GM08714 (cell line): ENCODE measurements at regions not wholly inside any gene's neighbourhood (a gene's known extent, or its start where the extent isn't known, plus 50 kb on each side); places are given as distances from the start of the nearest gene placed in this dataset.
A peak's percentile ranks its signal among the peaks of the same experiment; 100 is the strongest.
"Not testable (repeated sequence)": the region's sequence is repeated elsewhere in the genome, so short reads cannot be mapped to it uniquely, and the experiment has no call there.

Experiments used
- H3K4me3 ChIP-seq: fragments of 200-500 bp; sonication (Bioruptor generic); 2 replicates; pipeline ENCODE4 v1.5.1; 2014; ENCODE audit warnings: mild to moderate bottlenecking, low read length, inconsistent platforms
- ZNF274 ChIP-seq: IDR thresholded peaks from 2 replicates; pipeline ENCODE4 v1.6.1; 2012; ENCODE audit warnings: mild to moderate bottlenecking, low read depth, low read length

DNA sequence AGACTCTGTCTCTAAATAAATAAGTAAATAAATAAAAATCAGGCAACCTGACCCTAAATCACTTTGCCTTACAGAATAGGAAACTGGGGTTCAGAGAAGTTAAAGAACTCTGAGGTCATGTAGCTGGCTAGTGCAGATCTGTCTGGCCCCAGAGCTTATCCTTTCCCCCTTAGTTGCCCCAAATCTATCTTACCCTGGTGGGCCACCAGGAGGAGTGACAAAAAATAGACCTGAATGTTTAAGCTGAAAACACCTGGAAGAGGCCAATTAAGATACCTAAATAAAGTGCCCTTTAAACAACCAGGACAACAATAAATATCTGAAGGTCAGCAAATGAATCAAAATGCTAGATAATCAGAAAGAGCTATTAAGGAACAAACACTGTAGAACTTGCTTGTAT is 59.7 kb downstream of the TEX35 start:
- H3K4me3 ChIP-seq = no peak overlapping the region
- no peak for TF ChIP-seq ZNF274

DNA sequence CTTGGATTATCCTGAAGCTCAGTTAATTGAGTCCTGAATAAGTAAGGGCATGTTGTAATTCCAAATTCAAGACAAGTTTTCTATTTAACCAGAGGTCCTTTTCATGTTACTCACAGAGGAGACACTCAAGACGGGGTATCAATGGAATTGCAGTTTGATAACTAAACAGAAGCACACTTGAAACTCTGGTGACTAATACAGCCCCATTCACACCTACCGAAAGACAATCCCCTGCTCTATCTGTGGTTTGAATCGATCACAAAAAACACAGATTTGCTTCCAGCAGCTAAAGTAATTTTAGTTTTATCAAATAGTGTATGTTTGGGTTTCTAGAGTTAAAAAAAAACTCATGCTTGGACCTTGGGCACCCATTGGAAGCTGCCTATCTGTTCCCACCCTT is 60.4 kb downstream of the TEX35 start:
- no peak for TF ChIP-seq ZNF274
- H3K4me3 ChIP-seq = no peak overlapping the region

DNA sequence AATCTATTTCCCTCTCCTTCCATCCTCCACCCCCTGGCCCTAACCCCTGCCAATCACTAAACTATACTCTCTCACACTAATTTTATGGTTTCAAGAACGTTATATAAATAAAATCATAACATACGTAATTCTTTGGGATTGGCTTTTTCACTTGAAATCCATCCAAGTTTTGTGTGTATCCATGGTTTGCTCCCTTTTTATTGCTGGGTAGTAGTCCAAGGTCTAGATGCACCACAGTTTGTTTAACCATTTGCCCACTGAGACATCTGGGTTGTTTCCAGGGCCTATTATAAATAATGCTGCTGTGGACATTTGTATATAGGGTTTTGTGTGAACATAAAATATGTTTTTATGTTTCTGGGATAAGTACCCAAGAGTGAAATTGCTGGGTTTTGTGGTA is 61.4 kb downstream of the TEX35 start:
- no peak overlapping the region for H3K4me3 ChIP-seq
- no peak for TF ChIP-seq ZNF274

DNA sequence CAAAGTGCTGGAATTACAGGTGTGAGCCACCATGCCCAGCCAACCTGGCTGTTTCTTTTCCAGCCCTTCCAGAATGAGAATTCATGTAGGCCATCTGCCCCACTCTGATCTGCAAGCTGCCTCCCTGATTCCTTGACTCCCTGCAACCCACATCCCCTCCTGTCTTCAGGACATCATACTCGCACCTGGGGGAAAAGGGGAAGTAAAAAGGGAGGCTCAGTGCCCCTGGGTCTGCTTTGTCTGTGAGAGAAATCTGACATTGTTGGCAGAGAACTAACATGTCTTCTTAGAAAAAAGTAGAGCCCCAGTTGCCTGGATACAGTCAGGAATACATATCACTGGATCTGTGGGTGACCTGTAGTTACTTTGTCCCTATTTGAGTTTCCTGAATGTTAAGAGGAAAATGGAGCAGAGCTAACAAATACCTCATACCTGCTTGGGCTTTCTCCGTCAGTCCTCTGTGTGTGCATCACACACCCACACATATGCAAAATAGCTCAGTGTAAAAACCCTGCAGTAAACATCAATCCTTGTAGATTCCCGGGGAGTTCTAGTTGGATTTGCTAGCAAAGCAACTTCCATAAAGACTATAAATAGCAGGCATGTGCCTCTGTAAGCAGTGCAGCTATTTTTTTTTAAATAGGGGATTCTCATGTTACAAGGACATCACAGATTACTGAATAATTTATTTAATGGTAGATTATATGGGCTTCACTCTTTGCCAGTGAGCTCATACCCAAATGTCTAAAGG is 62.9 kb downstream of the TEX35 start:
- no peak overlapping the region for H3K4me3 ChIP-seq

DNA sequence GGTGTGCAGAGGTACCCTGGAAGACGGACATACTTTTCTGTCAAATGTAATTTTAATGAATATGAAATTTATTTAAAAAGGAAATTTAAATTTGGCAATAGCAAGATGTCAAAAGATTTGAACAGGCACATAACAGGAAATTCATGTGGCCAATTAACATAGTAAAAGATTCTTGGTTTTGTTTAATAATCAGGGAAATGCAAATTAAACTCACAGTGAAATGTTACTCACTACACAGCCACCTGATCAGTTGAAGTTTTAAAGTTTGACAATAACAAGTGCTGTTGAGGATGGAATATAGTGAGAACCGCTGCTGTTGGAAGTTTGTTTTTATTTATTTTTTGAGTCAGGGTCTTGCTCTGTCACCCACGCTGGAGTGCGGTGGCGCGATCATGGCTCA is 63.9 kb downstream of the TEX35 start:
- no peak for TF ChIP-seq ZNF274
- H3K4me3 ChIP-seq = no peak overlapping the region

More for the DNA sequence above, 62.9 kb downstream of the TEX35 start:
- no peak for TF ChIP-seq ZNF274

DNA sequence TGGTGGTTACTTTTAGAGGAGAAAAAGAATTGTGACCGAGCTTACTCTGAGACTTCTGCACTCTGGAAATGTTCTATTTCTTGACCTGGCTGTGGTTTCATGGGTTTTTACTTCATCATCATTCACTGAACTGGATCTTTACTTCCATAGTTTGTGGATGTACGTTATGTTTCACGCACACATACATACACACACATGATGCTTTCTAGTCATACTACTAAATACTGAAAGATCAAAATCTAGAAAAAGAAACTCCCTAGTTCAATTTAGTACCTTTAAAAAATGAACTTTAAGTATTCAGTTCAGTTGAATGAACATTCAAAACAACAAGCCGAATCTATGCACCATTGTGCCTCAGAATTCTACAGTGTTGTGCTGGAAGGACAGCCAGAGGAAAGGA is 65.0 kb downstream of the TEX35 start:
- TF ChIP-seq ZNF274 = no peak
- H3K4me3 ChIP-seq = no peak overlapping the region; the same call in 1 of the 2 replicates

DNA sequence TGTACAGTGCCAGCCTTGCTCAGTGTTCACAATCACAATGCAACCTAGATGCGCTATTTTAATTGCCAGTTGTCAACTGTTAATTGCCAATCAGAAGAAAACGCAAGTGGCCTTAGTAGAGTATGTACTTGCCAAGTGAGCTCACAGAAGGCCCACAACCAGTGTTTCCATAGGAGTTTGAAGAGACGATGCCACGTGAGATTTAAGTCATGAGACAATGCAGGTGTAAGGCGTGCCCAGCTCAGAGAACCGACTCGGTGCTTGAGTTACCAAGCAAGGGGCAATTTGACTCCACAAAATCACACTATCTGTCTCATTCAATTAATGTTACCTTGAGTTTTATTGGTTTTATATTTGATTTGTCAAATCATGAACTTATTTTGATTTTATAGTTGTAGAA is 65.6 kb downstream of the TEX35 start:
- TF ChIP-seq ZNF274 = no peak
- no peak overlapping the region; the same call in 1 of the 2 replicates for H3K4me3 ChIP-seq

DNA sequence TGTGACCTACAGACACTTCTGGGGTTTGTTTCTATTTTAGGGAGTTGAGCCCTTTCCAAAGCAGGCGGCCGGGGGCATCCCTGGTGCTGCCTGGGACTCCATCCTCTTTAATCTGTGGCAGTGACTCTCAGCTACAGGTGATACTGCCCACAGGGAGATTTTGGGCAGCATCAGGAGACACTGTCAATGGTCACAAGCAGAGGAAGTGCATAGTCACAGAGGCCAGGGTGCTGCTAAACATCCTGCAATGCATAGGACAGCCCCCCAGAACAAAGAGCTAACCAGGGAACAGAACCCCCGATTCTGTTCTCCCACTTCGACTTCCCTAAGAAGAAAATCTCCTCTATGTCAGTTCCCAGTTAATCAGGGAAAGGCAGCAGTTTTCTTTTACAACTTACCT is 66.2 kb downstream of the TEX35 start:
- peak overlapping the region; percentile 30; the same call in 1 of the 2 replicates for H3K4me3 ChIP-seq
- no peak for TF ChIP-seq ZNF274

DNA sequence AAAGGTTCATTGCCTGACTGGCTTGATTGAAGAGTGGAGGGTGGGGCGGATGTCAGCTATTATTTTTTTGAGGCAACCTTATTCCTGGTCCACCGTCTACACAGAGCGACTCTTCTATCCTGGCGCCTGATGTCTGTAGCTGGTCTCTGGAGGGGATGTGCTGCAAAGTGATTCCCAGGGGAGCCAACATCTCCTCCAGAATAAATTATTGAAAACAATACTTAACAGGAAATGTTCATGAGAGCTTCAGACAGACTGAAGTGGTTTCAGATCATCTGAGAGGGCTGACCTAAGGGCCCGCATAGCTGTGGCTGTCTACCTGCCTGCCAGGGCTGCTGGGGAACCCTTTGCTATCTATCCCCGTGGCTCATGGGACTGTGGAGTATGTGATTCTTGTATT is 66.7 kb downstream of the TEX35 start:
- peak overlapping the region; percentile 30; the same call in 1 of the 2 replicates for H3K4me3 ChIP-seq
- TF ChIP-seq ZNF274 = no peak

DNA sequence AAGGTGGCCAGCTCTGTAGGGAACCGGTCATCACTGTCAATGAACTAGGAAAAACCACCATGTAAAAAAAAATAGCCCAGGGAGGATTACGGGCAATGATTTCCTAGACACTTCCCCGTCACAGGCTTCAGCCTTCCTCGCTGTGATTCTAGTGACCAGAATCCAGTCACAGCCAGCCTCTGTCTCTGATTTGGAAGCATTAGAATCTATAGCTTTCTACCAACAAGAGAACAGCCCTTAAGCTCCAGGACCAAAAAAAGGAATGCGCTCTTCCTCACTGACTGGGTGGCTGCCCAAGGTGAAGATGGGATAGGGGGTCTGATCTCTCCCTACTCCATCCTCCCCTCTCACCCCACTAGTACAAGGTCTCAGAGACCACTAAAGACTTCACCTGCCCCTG is 67.2 kb downstream of the TEX35 start:
- no peak overlapping the region; the same call in 1 of the 2 replicates for H3K4me3 ChIP-seq
- TF ChIP-seq ZNF274 = no peak

DNA sequence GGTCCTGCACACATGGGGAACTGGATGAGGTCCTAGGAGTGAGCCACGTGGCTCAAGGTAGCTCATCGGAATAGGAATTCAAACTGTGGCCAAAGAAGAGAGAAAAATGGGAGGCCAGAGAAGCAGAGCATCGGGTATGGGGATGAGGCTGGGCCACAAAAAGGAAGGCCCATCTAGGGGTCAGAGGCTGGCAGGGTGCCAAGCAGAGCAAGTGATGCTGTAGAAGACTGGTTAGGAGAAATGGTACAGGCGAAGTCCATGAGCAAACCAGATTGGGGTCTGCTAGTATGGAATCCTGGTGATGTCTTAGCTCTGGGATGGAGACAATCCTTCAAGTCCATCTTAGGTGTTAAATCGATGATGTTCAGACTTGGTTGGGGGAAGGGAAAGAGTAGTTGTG is 68.0 kb downstream of the TEX35 start:
- TF ChIP-seq ZNF274 = no peak
- H3K4me3 ChIP-seq = no peak overlapping the region; the same call in 1 of the 2 replicates

DNA sequence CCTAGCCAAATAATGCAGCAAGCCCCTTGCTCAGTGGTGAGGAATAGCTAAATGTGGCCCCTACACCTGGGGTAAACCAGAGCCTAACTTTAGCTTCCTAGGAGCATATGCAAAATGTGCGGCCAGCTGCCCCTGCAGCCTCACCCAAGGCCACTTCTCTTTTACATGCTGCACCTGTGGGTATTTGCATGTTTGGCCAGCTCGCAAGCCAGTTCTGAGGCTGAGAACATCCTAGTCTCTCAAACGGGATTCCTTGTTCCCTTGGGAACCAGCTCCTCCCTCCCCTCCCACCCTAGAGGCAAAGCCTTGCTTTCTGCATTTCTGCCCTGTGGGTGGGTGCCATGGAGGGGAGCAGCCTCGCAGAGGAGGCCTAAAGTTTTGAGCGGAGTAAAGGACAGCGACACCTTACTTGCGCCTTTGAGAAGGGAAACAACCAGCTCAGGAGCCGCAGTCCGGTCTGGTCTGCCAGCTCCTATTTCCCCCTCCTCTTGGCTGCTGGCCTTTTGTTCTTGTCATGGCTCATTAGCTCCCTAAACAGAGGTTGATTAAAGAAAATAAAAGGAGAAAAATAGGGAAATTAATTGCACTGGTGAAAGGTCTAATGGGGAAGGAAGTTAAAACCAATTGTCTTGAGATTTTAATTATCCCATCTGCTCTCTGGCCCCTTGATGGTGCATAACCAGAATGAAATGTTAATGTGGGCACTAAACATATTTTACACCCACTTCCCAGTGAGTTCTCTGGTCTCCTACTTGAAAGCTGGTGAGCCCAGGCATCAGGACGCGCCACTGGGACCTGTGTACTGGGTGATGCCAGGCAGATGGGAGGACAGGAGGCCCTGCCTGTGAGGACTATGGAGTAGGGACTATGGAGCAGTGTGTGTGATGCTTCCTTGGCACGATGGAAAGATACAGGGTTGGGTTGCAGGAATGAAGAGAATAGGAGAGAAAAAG is 68.7 kb downstream of the TEX35 start:
- H3K4me3 ChIP-seq = no peak overlapping the region; the same call in 1 of the 2 replicates
- no peak for TF ChIP-seq ZNF274

DNA sequence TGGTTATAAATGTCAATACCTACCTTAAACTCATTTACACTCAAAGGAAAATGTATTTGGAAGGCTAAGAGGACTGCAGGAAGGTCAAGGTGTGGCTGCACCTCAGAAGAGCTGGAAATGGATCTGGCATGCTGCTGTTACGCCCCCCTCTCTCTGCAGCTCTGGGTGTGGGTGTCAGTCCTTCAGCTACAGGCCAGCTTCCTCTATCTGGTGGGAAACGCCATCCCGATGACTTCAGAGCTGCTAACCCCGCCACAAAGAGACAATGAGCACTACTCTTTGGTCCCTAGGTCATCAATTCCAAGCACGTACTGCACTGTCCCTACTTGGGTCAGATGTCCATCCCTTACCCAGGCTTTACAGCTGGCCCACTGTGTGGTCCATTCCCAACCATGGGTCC is 74.2 kb downstream of the TEX35 start:
- TF ChIP-seq ZNF274 = no peak
- H3K4me3 ChIP-seq = no peak overlapping the region

DNA sequence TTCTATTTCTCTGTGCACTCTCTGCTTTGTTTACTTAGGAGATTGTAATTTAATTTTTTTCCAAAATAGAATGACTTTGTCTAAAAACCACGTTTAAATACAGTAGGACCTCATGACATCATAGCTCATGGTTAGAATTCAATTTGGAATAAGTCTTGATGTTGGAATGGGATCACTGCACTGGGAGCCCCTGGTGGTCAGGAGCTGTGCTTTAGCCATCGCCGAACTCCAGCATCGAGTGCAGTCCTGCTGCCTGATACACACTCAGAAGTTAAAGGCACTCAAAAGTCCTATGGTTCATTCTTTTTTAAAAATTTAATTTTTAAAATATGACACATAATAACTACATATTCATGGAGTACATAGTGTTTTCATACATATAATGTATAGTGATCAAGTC is 75.1 kb downstream of the TEX35 start:
- TF ChIP-seq ZNF274 = no peak
- H3K4me3 ChIP-seq = no peak overlapping the region

DNA sequence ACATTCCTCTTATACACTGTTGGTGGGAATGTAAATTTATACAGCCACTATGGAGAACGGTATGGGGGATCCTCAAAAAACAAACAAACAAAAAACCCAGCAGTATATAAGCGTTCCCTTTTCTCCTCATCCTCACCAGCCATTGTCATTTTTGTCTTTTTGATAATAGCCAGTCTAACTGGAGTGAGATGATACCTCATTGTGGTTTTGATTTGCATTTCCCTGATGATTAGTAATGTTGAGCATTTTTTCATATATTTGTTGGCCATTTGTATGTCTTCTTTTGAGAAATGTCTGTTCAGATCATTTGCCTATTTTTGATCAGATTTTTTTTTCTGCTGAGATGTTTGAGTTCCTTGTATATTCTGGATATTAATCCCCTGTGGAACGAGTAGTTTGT is 76.1 kb downstream of the TEX35 start:
- H3K4me3 ChIP-seq = not testable (repeated sequence)

DNA sequence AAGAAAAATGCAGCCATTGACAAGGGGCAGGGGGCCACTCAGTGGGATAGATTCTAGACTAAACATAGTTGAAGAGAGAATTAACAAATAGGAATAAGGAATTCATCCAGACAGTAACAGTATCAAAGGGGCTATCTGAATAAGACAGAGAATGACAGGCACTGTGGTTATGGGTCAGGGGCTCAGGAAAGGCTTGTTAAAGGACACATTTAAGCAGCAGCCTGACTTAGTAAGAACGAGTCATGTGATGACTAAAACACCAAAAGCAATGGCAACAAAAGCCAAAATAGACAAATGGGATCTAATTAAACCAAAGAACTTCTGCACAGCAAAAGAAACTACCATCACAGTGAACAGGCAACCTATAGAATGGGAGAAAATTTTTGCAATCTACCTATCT is 78.9 kb downstream of the TEX35 start:
- not testable (repeated sequence) for H3K4me3 ChIP-seq
